H1 (cell line): ENCODE measurements at regions not wholly inside any gene's neighbourhood (a gene's known extent, or its start where the extent isn't known, plus 50 kb on each side); places are given as distances from the start of the nearest gene placed in this dataset.

Experiments used
- CTCF ChIA-PET: fragments of 300-600 bp; sonication (Branson Sonifier 250); formaldehyde crosslinking; loops from one replicate; lab custom pipeline; 2021; ENCODE audit not compliant: partially characterized antibody; lab: Charles Lee
- POLR2A ChIA-PET: fragments of 300-600 bp; sonication (Branson Sonifier 250); formaldehyde crosslinking; loops from one replicate; lab custom pipeline; 2021; ENCODE audit warnings: inconsistent platforms; ENCODE audit not compliant: partially characterized antibody; lab: Charles Lee
- DNase-seq, 2 experiments: peaks; one replicate each; pipeline versions ENCODE4 v3.0.0 to v3.0.0-alpha.2; 2010 to 2022; ENCODE audit warnings: low spot score in 2 of 2, low read depth in 1 of 2, mixed read lengths in 1 of 2
- FAIRE-seq: peaks from 2 replicates; lab custom pipeline; 2011; peaks lifted over from hg19 to GRCh38; lab: Jason Lieb, UNC
- H2AFZ ChIP-seq: 2 replicates; pipeline ENCODE4 v1.8.1; 2012; ENCODE audit warnings: low read length, inconsistent platforms
- H2AK5ac ChIP-seq: 2 replicates; pipeline ENCODE4 v1.6.1; 2013; ENCODE audit warnings: low read depth, low read length
- H2BK120ac ChIP-seq: replicated peaks from 2 replicates; pipeline ENCODE3; 2013; ENCODE audit warnings: low read depth, low read length, inconsistent platforms
- H2BK12ac ChIP-seq: 2 replicates; pipeline ENCODE4 v1.6.1; 2013; ENCODE audit warnings: low read depth, low read length
- H2BK15ac ChIP-seq: 2 replicates; pipeline ENCODE4 v1.6.1; 2013; ENCODE audit warnings: low read length
- H2BK20ac ChIP-seq: 2 replicates; pipeline ENCODE4 v1.6.1; 2013; ENCODE audit warnings: low read length
- H2BK5ac ChIP-seq: 2 replicates; pipeline ENCODE4 v1.6.1; 2013; ENCODE audit warnings: low read depth, low read length
- H3K14ac ChIP-seq: 2 replicates; pipeline ENCODE4 v1.6.1; 2013; ENCODE audit warnings: inconsistent platforms; ENCODE audit not compliant: insufficient read length
- H3K18ac ChIP-seq: 2 replicates; pipeline ENCODE4 v1.6.1; 2013; ENCODE audit warnings: low read length; ENCODE audit errors: extremely low read depth
- H3K23ac ChIP-seq: 2 replicates; pipeline ENCODE4 v1.6.1; 2013; ENCODE audit warnings: inconsistent platforms; ENCODE audit not compliant: insufficient read length
- H3K23me2 ChIP-seq: 2 replicates; pipeline ENCODE4 v1.6.1; 2013; ENCODE audit warnings: low read depth, low read length
- H3K27ac ChIP-seq: 2 replicates; pipeline ENCODE4 v1.6.1; 2011; ENCODE audit warnings: low read depth, low read length, inconsistent platforms
- H3K27me3 ChIP-seq, 4 experiments: replicated peaks in 1 of 4; 1 replicate in 1 of 4; 2 replicates in 3 of 4; pipeline versions ENCODE4 v1.6.1 to v1.8.1; 2011 to 2013; ENCODE audit warnings: low read length in 3 of 4, mild to moderate bottlenecking in 3 of 4, inconsistent platforms in 2 of 4, mixed read lengths in 2 of 4, moderate library complexity in 1 of 4; ENCODE audit not compliant: control insufficient read depth in 3 of 4, insufficient read depth in 3 of 4; ENCODE audit errors: extremely low read depth in 1 of 4
- H3K36me3 ChIP-seq, 4 experiments: 2 replicates each; pipeline versions ENCODE4 v1.6.1 to v1.8.1; 2011 to 2013; ENCODE audit warnings: mild to moderate bottlenecking in 4 of 4, low read length in 3 of 4, moderate library complexity in 2 of 4, control low read depth in 1 of 4, inconsistent platforms in 1 of 4; ENCODE audit not compliant: insufficient read depth in 4 of 4, control insufficient read depth in 2 of 4
- H3K4ac ChIP-seq: replicated peaks from 2 replicates; pipeline ENCODE3; 2013; ENCODE audit warnings: low read length, low read depth, mixed read lengths, inconsistent platforms; ENCODE audit not compliant: insufficient read length
- H3K4me1 ChIP-seq, 4 experiments: replicated peaks in 1 of 4; 1 replicate in 1 of 4; 2 replicates in 3 of 4; pipeline versions ENCODE4 v1.6.1 to v1.8.1; 2011 to 2013; ENCODE audit warnings: low read length in 3 of 4, inconsistent platforms in 2 of 4, mixed read lengths in 1 of 4; ENCODE audit not compliant: insufficient read depth in 4 of 4, control insufficient read depth in 3 of 4
- H3K4me2 ChIP-seq, 2 experiments: 2 replicates each; pipeline versions ENCODE4 v1.6.1 to v1.8.1; 2011 to 2013; ENCODE audit warnings: low read depth in 2 of 2, low read length in 2 of 2, control low read depth in 1 of 2, inconsistent platforms in 1 of 2, mild to moderate bottlenecking in 1 of 2; ENCODE audit not compliant: insufficient read depth in 1 of 2
- H3K4me3 ChIP-seq, 4 experiments: fragments of 200-600, 300-600 bp in 1 of 4; sonication (generic), shearing (Covaris generic), sonication (Bioruptor Twin) in 1 of 4; 2 replicates each; pipeline versions ENCODE4 v1.5.1 to v1.8.1; 2011 to 2016; ENCODE audit warnings: low read length in 4 of 4, low read depth in 3 of 4, control low read depth in 2 of 4, inconsistent platforms in 2 of 4, mild to moderate bottlenecking in 2 of 4, mixed read lengths in 1 of 4, moderate library complexity in 1 of 4; ENCODE audit not compliant: insufficient read depth in 2 of 4; ENCODE audit errors: extremely low read depth in 1 of 4
- H3K56ac ChIP-seq: replicated peaks from 2 replicates; pipeline ENCODE3; 2013; ENCODE audit warnings: low read depth, mild to moderate bottlenecking, mixed read lengths, low read length, inconsistent platforms; ENCODE audit not compliant: insufficient read length
- H3K79me1 ChIP-seq: 2 replicates; pipeline ENCODE4 v1.6.1; 2013; ENCODE audit warnings: low read depth, low read length, control low read depth
- H3K79me2 ChIP-seq, 2 experiments: 2 replicates each; pipeline versions ENCODE4 v1.6.1 to v1.8.1; 2012 to 2013; ENCODE audit warnings: low read length in 2 of 2, mild to moderate bottlenecking in 2 of 2, inconsistent platforms in 1 of 2; ENCODE audit not compliant: insufficient read depth in 2 of 2, control insufficient read depth in 1 of 2
- H3K9ac ChIP-seq, 4 experiments: replicated peaks in 1 of 4; 1 replicate in 1 of 4; 2 replicates in 3 of 4; pipeline versions ENCODE4 v1.6.1 to v1.8.1; 2011 to 2013; ENCODE audit warnings: low read depth in 3 of 4, low read length in 3 of 4, control low read depth in 2 of 4, mild to moderate bottlenecking in 2 of 4, moderate library complexity in 2 of 4, inconsistent platforms in 1 of 4; ENCODE audit errors: extremely low read depth in 1 of 4
- H3K9me3 ChIP-seq, 2 experiments: 2 replicates each; pipeline versions ENCODE4 v1.6.1 to v1.8.1; 2012 to 2013; ENCODE audit warnings: mild to moderate bottlenecking in 2 of 2, moderate library complexity in 2 of 2, control low read depth in 1 of 2, inconsistent platforms in 1 of 2, low read depth in 1 of 2, low read length in 1 of 2, mixed read lengths in 1 of 2; ENCODE audit not compliant: insufficient read depth in 2 of 2
- H4K20me1 ChIP-seq, 2 experiments: replicated peaks in 1 of 2; 2 replicates each; pipeline versions ENCODE3 to v1.8.1; 2011 to 2013; ENCODE audit warnings: inconsistent platforms in 2 of 2, low read length in 2 of 2, mild to moderate bottlenecking in 1 of 2; ENCODE audit not compliant: insufficient read depth in 2 of 2, control insufficient read depth in 1 of 2
- H4K5ac ChIP-seq: 2 replicates; pipeline ENCODE4 v1.6.1; 2013; ENCODE audit warnings: low read length, low read depth, mixed read lengths, inconsistent platforms; ENCODE audit not compliant: insufficient read length
- H4K8ac ChIP-seq: 2 replicates; pipeline ENCODE4 v1.8.0; 2013; ENCODE audit warnings: mild to moderate bottlenecking, moderate library complexity, low read length, inconsistent platforms; ENCODE audit not compliant: insufficient read depth; ENCODE audit errors: extremely low read depth
- H4K91ac ChIP-seq: replicated peaks from 2 replicates; pipeline ENCODE3; 2013; ENCODE audit warnings: low read length, mixed read lengths, inconsistent platforms; ENCODE audit not compliant: insufficient read length
- BACH1 ChIP-seq: IDR thresholded peaks from 2 replicates; pipeline ENCODE4 v1.6.1; 2012; ENCODE audit warnings: low read length, improper control_type of control experiment
- BCL11A ChIP-seq, 2 experiments: IDR thresholded peaks; one replicate each; pipeline ENCODE4 v1.6.1; 2011; ENCODE audit warnings: low read depth in 2 of 2, low read length in 2 of 2, mild to moderate bottlenecking in 2 of 2
- HDAC6 ChIP-seq: IDR thresholded peaks from one replicate; pipeline ENCODE4 v1.7.1; 2012; ENCODE audit warnings: low read depth, mild to moderate bottlenecking, inconsistent platforms, low read length, moderate library complexity
- POLR2AphosphoS5 ChIP-seq: IDR thresholded peaks from 2 replicates; pipeline ENCODE4 v1.6.1; 2011; ENCODE audit warnings: low read depth, low read length
- SIRT6 ChIP-seq: IDR thresholded peaks from one replicate; pipeline ENCODE4 v1.7.1; 2012; ENCODE audit warnings: low read length, inconsistent platforms
- WGBS, 2 experiments: shearing (Covaris generic) in 1 of 2; methylation state at CpG; one replicate each; pipeline versions ENCODE4 v1.1.6 to v1.1.7; 2013 to 2015; ENCODE audit warnings: low lambda C conversion rate in 2 of 2, mixed read lengths in 2 of 2, inconsistent platforms in 1 of 2, low coverage in 1 of 2, missing lambda C conversion rate in 1 of 2; ENCODE audit not compliant: insufficient replicate concordance in 2 of 2, insufficient coverage in 1 of 2, insufficient read length in 1 of 2; ENCODE audit errors: extremely low coverage in 1 of 2, missing lambda C conversion rate in 1 of 2; 5-methylcytosine and 5-hydroxymethylcytosine counted together
- TF ChIP-seq, protein P1 (sequence below), 3 experiments: IDR thresholded peaks; 1 replicate in 2 of 3; 2 replicates in 1 of 3; pipeline versions ENCODE4 v1.5.1 to v1.6.1; 2011; ENCODE audit warnings: low read length in 3 of 3, mild to moderate bottlenecking in 3 of 3, inconsistent platforms in 2 of 3, low read depth in 1 of 3, moderate library complexity in 1 of 3; ENCODE audit not compliant: insufficient read depth in 1 of 3; ENCODE audit errors: control extremely low read depth in 1 of 3

DNA sequence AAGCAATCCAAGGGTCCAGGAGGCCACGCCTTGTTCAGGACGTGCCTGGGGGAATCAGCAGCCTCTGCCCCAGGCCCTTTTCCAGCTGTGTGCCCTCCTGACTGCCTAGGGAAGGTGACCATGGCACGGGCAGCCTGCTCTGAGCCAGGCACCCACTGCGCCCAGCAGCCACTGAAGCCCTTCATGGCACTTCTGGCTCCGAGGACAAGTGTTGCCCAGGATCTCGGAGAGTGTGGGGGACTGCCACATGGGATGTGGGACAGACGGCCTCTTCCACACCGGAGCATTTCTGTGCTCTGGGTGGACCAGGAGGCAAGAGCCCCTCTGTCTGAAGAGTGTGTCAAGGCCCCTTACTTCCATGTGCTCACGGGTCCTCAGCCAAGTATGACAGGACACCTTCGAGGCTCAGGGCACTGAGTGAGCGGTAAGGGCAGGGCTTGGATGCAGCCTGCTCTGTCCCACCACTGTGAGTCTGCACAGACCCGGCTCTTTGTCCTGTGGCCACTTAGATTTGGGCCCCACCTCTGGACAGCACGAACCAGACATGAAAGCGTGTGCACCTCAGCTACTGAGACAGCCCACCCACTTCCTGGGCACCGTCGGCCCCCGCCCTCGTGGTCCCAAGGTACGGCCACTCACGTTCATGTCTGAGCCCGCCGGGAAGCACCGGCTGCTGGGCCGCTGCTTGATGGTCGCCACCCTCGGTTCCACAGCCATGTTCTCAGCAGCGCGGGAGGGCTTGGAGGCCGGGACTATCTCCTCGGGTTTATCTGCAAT, 93.6 kb downstream of the CTTN start:
- Histone ChIP-seq H2BK120ac (no peak overlapping the region), H3K4me3 (no peak overlapping the region), H3K56ac (no peak overlapping the region), H3K9ac (no peak overlapping the region), H2AFZ (no peak overlapping the region), H3K23ac (no peak overlapping the region), H2BK5ac (no peak overlapping the region), H3K4me1 (no peaks in the 10 kb centered on the region), H3K36me3 (peaks cover 0 to 20% (median 1%) of the 10 kb centered on the region in 4 experiments; a peak in 3 of 8 replicates), H2AK5ac (no peak overlapping the region), H3K79me1 (no peaks in the 10 kb centered on the region), H4K5ac (no peak overlapping the region), H3K79me2 (no peaks in the 10 kb centered on the region), H4K91ac (no peak overlapping the region), H3K18ac (no peak overlapping the region), H2BK20ac (no peak overlapping the region), H2BK15ac (no peak overlapping the region), H3K4ac (no peak overlapping the region), H3K4me2 (no peak overlapping the region), H3K23me2 (no peaks in the 10 kb centered on the region), H3K27ac (no peak overlapping the region), H3K9me3 (peaks cover 19 to 20% of the 10 kb centered on the region in 2 experiments; a peak in 3 of 4 replicates), H4K20me1 (no peaks in the 10 kb centered on the region), H3K27me3 (no peaks in the 10 kb centered on the region; a peak in 1 of 7 replicates), H4K8ac (no peak overlapping the region; the same call in 1 of the 2 replicates), H3K14ac (no peak overlapping the region), H2BK12ac (no peak overlapping the region)
- DNase-seq (no peak), FAIRE-seq (no peak)
- TF ChIP-seq POLR2AphosphoS5 (peak; percentile 41; the same call in 1 of the 2 replicates), BCL11A (IDR thresholded peaks at IDR 0.05; ENCODE audit: low read depth in 2 of 2, low read length in 2 of 2) (no peak), BACH1 (no peak), SIRT6 (no peak), HDAC6 (no peak)
- TF ChIP-seq, protein P1, sequence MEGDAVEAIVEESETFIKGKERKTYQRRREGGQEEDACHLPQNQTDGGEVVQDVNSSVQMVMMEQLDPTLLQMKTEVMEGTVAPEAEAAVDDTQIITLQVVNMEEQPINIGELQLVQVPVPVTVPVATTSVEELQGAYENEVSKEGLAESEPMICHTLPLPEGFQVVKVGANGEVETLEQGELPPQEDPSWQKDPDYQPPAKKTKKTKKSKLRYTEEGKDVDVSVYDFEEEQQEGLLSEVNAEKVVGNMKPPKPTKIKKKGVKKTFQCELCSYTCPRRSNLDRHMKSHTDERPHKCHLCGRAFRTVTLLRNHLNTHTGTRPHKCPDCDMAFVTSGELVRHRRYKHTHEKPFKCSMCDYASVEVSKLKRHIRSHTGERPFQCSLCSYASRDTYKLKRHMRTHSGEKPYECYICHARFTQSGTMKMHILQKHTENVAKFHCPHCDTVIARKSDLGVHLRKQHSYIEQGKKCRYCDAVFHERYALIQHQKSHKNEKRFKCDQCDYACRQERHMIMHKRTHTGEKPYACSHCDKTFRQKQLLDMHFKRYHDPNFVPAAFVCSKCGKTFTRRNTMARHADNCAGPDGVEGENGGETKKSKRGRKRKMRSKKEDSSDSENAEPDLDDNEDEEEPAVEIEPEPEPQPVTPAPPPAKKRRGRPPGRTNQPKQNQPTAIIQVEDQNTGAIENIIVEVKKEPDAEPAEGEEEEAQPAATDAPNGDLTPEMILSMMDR (IDR thresholded peaks at IDR 0.05; ENCODE audit: control extremely low read depth in 1 of 3, insufficient read depth in 1 of 3, low read depth in 1 of 3, low read length in 3 of 3) = no peak
- ChIA-PET POLR2A (no interaction called here), CTCF (interaction anchor here (1.0 to 1.7 kb wide), 4 partner anchors 9 to 24 kb away, joined by 3 to 5 read pairs (median 4); no protein-coding TSS in a partner anchor)
- WGBS, 2 experiments = 91% methylated on average over 30 of the region's 30 CpGs; no CpG with 5 or more reads in 1 of the 2 experiments
